Testis (tissue), 2 donors: ENCODE measurements at regions not wholly inside any gene's neighbourhood (a gene's known extent, or its start where the extent isn't known, plus 50 kb on each side); places are given as distances from the start of the nearest gene placed in this dataset.

ENCODE experiments used
- POLR2A ChIP-seq: fragments of 450-650 bp; IDR thresholded peaks from one replicate; pipeline ENCODE4 v1.6.1; 2017; ENCODE audit warnings: antibody characterized with exemption, mild to moderate bottlenecking, moderate library complexity
- TF ChIP-seq, protein P1 (sequence below), 3 experiments: fragments of 450-650 bp in 2 of 3; fragments of 200-600 bp in 1 of 3; sonication (generic) in 1 of 3; IDR thresholded peaks; one replicate each; pipeline ENCODE4 v1.5.1; 2016 to 2019; ENCODE audit warnings: antibody characterized with exemption in 3 of 3, mild to moderate bottlenecking in 2 of 3, moderate library complexity in 1 of 3

DNA sequence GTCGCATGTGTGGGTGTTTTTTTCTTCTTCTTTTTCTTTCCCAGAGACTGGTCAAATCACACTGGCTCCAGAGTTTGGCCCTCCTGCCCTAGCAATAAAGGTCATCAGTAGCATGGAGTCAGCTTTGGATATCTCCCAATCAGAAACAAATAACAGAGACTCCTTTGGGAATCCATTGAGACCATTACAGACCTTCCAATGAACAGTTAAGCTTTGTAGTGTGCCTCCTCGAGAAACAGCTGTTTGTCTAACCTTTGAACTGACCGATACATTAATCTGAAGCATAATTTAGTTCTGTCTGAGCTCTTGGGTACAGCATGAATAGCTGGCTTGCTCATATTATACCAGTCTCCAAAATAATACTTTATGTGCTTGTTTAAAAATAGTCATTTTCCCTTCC lies 1103.2 kb downstream of the GATA3 start:
- TF ChIP-seq, protein P1, sequence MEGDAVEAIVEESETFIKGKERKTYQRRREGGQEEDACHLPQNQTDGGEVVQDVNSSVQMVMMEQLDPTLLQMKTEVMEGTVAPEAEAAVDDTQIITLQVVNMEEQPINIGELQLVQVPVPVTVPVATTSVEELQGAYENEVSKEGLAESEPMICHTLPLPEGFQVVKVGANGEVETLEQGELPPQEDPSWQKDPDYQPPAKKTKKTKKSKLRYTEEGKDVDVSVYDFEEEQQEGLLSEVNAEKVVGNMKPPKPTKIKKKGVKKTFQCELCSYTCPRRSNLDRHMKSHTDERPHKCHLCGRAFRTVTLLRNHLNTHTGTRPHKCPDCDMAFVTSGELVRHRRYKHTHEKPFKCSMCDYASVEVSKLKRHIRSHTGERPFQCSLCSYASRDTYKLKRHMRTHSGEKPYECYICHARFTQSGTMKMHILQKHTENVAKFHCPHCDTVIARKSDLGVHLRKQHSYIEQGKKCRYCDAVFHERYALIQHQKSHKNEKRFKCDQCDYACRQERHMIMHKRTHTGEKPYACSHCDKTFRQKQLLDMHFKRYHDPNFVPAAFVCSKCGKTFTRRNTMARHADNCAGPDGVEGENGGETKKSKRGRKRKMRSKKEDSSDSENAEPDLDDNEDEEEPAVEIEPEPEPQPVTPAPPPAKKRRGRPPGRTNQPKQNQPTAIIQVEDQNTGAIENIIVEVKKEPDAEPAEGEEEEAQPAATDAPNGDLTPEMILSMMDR (IDR thresholded peaks at IDR 0.05) = no peak
- no peak for TF ChIP-seq POLR2A
